Gastrocnemius medialis (tissue), 4 donors: ENCODE measurements at regions not wholly inside any gene's neighbourhood (a gene's known extent, or its start where the extent isn't known, plus 50 kb on each side); places are given as distances from the start of the nearest gene placed in this dataset.

Source experiments
- POLR2A ChIP-seq, 2 donors: fragments of 450-650 bp; IDR thresholded peaks; one replicate each; pipeline ENCODE4 v1.6.1; 2017; ENCODE audit warnings: antibody characterized with exemption in 2 of 2, mild to moderate bottlenecking in 2 of 2, moderate library complexity in 2 of 2
- TF ChIP-seq, protein P1 (sequence below), 5 experiments: fragments of 450-650 bp in 3 of 5; fragments of 200-600 bp in 2 of 5; sonication (generic) in 2 of 5; IDR thresholded peaks in 4 of 5; conservative IDR thresholded peaks in 1 of 5; 1 replicate in 4 of 5; 2 replicates in 1 of 5; pipeline ENCODE4 v1.5.1; 2016 to 2019; ENCODE audit warnings: antibody characterized with exemption in 5 of 5, mild to moderate bottlenecking in 3 of 5, moderate library complexity in 3 of 5

DNA sequence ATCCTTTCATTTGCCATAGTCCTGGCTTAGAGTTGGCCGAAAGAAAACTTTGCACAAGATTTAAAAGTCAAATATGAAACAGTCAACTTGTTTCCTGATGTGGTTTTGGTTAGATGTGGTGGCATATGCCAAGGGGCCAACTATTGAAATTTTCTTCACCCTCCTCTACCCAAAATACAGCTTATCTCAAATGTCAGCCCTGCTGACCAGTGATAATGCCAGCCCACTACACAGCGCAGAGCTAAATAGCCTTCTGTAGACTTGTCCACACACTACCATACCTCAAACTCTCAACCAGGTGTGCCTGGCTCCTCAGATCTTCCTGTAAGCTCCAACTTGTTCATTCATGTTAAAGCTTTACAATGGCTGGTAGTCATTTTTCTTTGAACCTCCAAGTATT lies 368.5 kb upstream of the STAC start:
- TF ChIP-seq, protein P1, sequence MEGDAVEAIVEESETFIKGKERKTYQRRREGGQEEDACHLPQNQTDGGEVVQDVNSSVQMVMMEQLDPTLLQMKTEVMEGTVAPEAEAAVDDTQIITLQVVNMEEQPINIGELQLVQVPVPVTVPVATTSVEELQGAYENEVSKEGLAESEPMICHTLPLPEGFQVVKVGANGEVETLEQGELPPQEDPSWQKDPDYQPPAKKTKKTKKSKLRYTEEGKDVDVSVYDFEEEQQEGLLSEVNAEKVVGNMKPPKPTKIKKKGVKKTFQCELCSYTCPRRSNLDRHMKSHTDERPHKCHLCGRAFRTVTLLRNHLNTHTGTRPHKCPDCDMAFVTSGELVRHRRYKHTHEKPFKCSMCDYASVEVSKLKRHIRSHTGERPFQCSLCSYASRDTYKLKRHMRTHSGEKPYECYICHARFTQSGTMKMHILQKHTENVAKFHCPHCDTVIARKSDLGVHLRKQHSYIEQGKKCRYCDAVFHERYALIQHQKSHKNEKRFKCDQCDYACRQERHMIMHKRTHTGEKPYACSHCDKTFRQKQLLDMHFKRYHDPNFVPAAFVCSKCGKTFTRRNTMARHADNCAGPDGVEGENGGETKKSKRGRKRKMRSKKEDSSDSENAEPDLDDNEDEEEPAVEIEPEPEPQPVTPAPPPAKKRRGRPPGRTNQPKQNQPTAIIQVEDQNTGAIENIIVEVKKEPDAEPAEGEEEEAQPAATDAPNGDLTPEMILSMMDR (IDR thresholded peaks at IDR 0.05 in 4 of 5, conservative IDR thresholded peaks at IDR 0.05 in 1 of 5) = no peak
- no peak for TF ChIP-seq POLR2A (IDR thresholded peaks at IDR 0.05)
